H9 (cell line): ENCODE measurements at regions not wholly inside any gene's neighbourhood (a gene's known extent, or its start where the extent isn't known, plus 50 kb on each side); places are given as distances from the start of the nearest gene placed in this dataset.

ENCODE experiments used
- DNase-seq: peaks from one replicate; pipeline ENCODE4 v3.0.0-alpha.2; 2017
- H2AFZ ChIP-seq: one replicate; pipeline ENCODE4 v1.6.1; 2013; ENCODE audit warnings: mild to moderate bottlenecking, low read length, control low read depth, moderate library complexity
- H2AK5ac ChIP-seq: 2 replicates; pipeline ENCODE4 v1.6.1; 2013; ENCODE audit warnings: low read length, control low read depth, mixed read lengths; ENCODE audit not compliant: insufficient read length
- H2BK120ac ChIP-seq: one replicate; pipeline ENCODE4 v1.6.1; 2013; ENCODE audit warnings: low read depth, mild to moderate bottlenecking, low read length, control low read depth, inconsistent platforms; ENCODE audit not compliant: poor library complexity, severe bottlenecking
- H2BK12ac ChIP-seq: 2 replicates; pipeline ENCODE4 v1.6.1; 2013; ENCODE audit warnings: low read length, control low read depth, mixed read lengths, low read depth; ENCODE audit not compliant: insufficient read length
- H2BK15ac ChIP-seq: 2 replicates; pipeline ENCODE4 v1.6.1; 2013; ENCODE audit warnings: low read depth, low read length, control low read depth
- H2BK20ac ChIP-seq: one replicate; pipeline ENCODE4 v1.6.1; 2013; ENCODE audit warnings: low read depth, mild to moderate bottlenecking, low read length, control low read depth, inconsistent platforms; ENCODE audit not compliant: poor library complexity, severe bottlenecking
- H2BK5ac ChIP-seq: 2 replicates; pipeline ENCODE4 v1.6.1; 2013; ENCODE audit warnings: low read length, control low read depth, mixed read lengths; ENCODE audit not compliant: insufficient read length
- H3K14ac ChIP-seq: 2 replicates; pipeline ENCODE4 v1.6.1; 2013; ENCODE audit warnings: low read length, control low read depth; ENCODE audit not compliant: insufficient read depth
- H3K18ac ChIP-seq: 2 replicates; pipeline ENCODE4 v1.6.1; 2013; ENCODE audit warnings: low read depth, mild to moderate bottlenecking, mixed read lengths, low read length, control low read depth; ENCODE audit not compliant: insufficient read length
- H3K23ac ChIP-seq: 2 replicates; pipeline ENCODE4 v1.6.1; 2013; ENCODE audit warnings: low read length, control low read depth, mixed read lengths, low read depth; ENCODE audit not compliant: insufficient read length
- H3K23me2 ChIP-seq: 2 replicates; pipeline ENCODE4 v1.6.1; 2013; ENCODE audit warnings: low read depth, mild to moderate bottlenecking, mixed read lengths, low read length, control low read depth; ENCODE audit not compliant: insufficient read length, poor library complexity, severe bottlenecking
- H3K27ac ChIP-seq: 2 replicates; pipeline ENCODE4 v1.5.1; 2013; ENCODE audit warnings: low read length, control low read depth, mixed read lengths, low read depth; ENCODE audit not compliant: insufficient read length
- H3K27me3 ChIP-seq: 2 replicates; pipeline ENCODE4 v1.6.1; 2013; ENCODE audit warnings: low read length, control low read depth, inconsistent platforms; ENCODE audit not compliant: insufficient read depth
- H3K4ac ChIP-seq: 2 replicates; pipeline ENCODE4 v1.6.1; 2013; ENCODE audit warnings: low read depth, mild to moderate bottlenecking, control low read depth, inconsistent platforms, low read length, moderate library complexity
- H3K4me1 ChIP-seq: 2 replicates; pipeline ENCODE4 v1.6.1; 2013; ENCODE audit warnings: low read length, control low read depth, inconsistent platforms; ENCODE audit not compliant: insufficient read depth
- H3K4me2 ChIP-seq: 2 replicates; pipeline ENCODE4 v1.6.1; 2013; ENCODE audit warnings: low read length, control low read depth, mixed read lengths; ENCODE audit not compliant: insufficient read length, insufficient read depth
- H3K56ac ChIP-seq: 2 replicates; pipeline ENCODE4 v1.6.1; 2013; ENCODE audit warnings: low read depth, mild to moderate bottlenecking, mixed read lengths, low read length, control low read depth; ENCODE audit not compliant: insufficient read length
- H3K79me1 ChIP-seq: 2 replicates; pipeline ENCODE4 v1.6.1; 2013; ENCODE audit warnings: low read depth, mild to moderate bottlenecking, moderate library complexity, low read length, control low read depth, inconsistent platforms; ENCODE audit not compliant: insufficient read depth, poor library complexity, severe bottlenecking
- H3K79me2 ChIP-seq: 2 replicates; pipeline ENCODE4 v1.6.1; 2013; ENCODE audit warnings: low read length, control low read depth, inconsistent platforms; ENCODE audit not compliant: insufficient read depth
- H3K9ac ChIP-seq: 2 replicates; pipeline ENCODE4 v1.6.1; 2013; ENCODE audit warnings: low read length, control low read depth, mixed read lengths; ENCODE audit not compliant: insufficient read length; ENCODE audit errors: extremely low read depth
- H3K9me3 ChIP-seq: one replicate; pipeline ENCODE4 v1.6.1; 2013; ENCODE audit warnings: low read depth, low read length, inconsistent platforms; ENCODE audit not compliant: control insufficient read depth
- H3T11ph ChIP-seq: one replicate; pipeline ENCODE4 v1.6.1; 2013; ENCODE audit warnings: mild to moderate bottlenecking, low read length, control low read depth, inconsistent platforms
- H4K20me1 ChIP-seq: one replicate; pipeline ENCODE4 v1.6.1; 2013; ENCODE audit not compliant: control insufficient read depth, insufficient read length, insufficient read depth
- H4K5ac ChIP-seq: 2 replicates; pipeline ENCODE4 v1.6.1; 2013; ENCODE audit warnings: low read depth, mild to moderate bottlenecking, mixed read lengths, low read length, control low read depth; ENCODE audit not compliant: insufficient read length
- H4K8ac ChIP-seq: replicated peaks from 2 replicates; pipeline ENCODE4 v1.6.1; 2013; ENCODE audit warnings: low read length, control low read depth, mixed read lengths, low read depth; ENCODE audit not compliant: insufficient read length
- H4K91ac ChIP-seq: 2 replicates; pipeline ENCODE4 v1.6.1; 2013; ENCODE audit warnings: low read depth, mild to moderate bottlenecking, moderate library complexity, mixed read lengths, low read length, control low read depth; ENCODE audit not compliant: insufficient read length
- H3K27ac Mint-ChIP-seq, 3 experiments: 2 replicates in 2 of 3; 3 replicates in 1 of 3; pipeline ENCODE4 v1.8.0; 2020 to 2021; ENCODE audit warnings: mixed read lengths in 3 of 3, mild to moderate bottlenecking in 1 of 3, moderate library complexity in 1 of 3
- H3K27me3 Mint-ChIP-seq: 2 replicates; pipeline ENCODE4 v1.8.0; 2021; ENCODE audit warnings: low read depth, mild to moderate bottlenecking, moderate library complexity, mixed read lengths
- H3K36me3 Mint-ChIP-seq, 3 experiments: 2 replicates in 2 of 3; 3 replicates in 1 of 3; pipeline ENCODE4 v1.8.0; 2020 to 2021; ENCODE audit warnings: low read depth in 3 of 3, mixed read lengths in 3 of 3; ENCODE audit not compliant: insufficient read depth in 1 of 3
- H3K4me1 Mint-ChIP-seq, 2 experiments: 2 replicates each; pipeline ENCODE4 v1.8.0; 2020; ENCODE audit warnings: mixed read lengths in 2 of 2
- H3K4me3 Mint-ChIP-seq, 2 experiments: 2 replicates in 1 of 2; 3 replicates in 1 of 2; pipeline ENCODE4 v1.8.0; 2020 to 2021; ENCODE audit warnings: mild to moderate bottlenecking in 2 of 2, mixed read lengths in 2 of 2, moderate library complexity in 1 of 2
- H3K9me3 Mint-ChIP-seq, 2 experiments: 2 replicates in 1 of 2; 3 replicates in 1 of 2; pipeline ENCODE4 v1.8.0; 2020; ENCODE audit warnings: mild to moderate bottlenecking in 2 of 2, mixed read lengths in 2 of 2, moderate library complexity in 1 of 2
- CTCF ChIP-seq: fragments of 200-600 bp; sonication (generic); conservative IDR thresholded peaks from 3 replicates; pipeline ENCODE4 v1.8.0; 2021; ENCODE audit warnings: antibody characterized with exemption, mild to moderate bottlenecking

GRCh38 chr2:53381271-53381670 lies 386.3 kb upstream of the CHAC2 start:
- H2AFZ ChIP-seq, result no peak overlapping the region
- H3K23me2 ChIP-seq, result no peaks in the 10 kb centered on the region
- H3K14ac ChIP-seq, result no peak overlapping the region
- no peak for DNase-seq
- H3K9me3 Mint-ChIP-seq, result peaks cover 0 to 1% of the 10 kb centered on the region in 2 experiments; a peak in 1 of 5 replicates
- H3K4me2 ChIP-seq, result no peak overlapping the region
- no peak overlapping the region for H4K8ac ChIP-seq
- no peak overlapping the region for H3K4me3 Mint-ChIP-seq
- no peak overlapping the region for H2AK5ac ChIP-seq
- peaks cover 0 to 3% (median 0%) of the 10 kb centered on the region in 3 experiments; a peak in 1 of 7 replicates for H3K36me3 Mint-ChIP-seq
- H2BK120ac ChIP-seq, result no peak overlapping the region
- no peaks in the 10 kb centered on the region for H4K20me1 ChIP-seq
- H4K91ac ChIP-seq, result no peak overlapping the region
- no peak overlapping the region for H3K18ac ChIP-seq
- no peak overlapping the region for H2BK5ac ChIP-seq
- H3K27me3 ChIP-seq, result no peaks in the 10 kb centered on the region
- no peak overlapping the region for H2BK12ac ChIP-seq
- H3K79me2 ChIP-seq, result no peaks in the 10 kb centered on the region
- H3K27me3 Mint-ChIP-seq, result no peaks in the 10 kb centered on the region
- no peak overlapping the region for H3K27ac ChIP-seq
- no peak overlapping the region for H3K9ac ChIP-seq
- TF ChIP-seq CTCF, result no peak
- H3K9me3 ChIP-seq, result no peaks in the 10 kb centered on the region
- no peak overlapping the region for H3K23ac ChIP-seq
- no peaks in the 10 kb centered on the region for H3K4me1 ChIP-seq
- no peak overlapping the region for H3T11ph ChIP-seq
- no peak overlapping the region for H2BK15ac ChIP-seq
- H2BK20ac ChIP-seq, result no peak overlapping the region
- H4K5ac ChIP-seq, result no peak overlapping the region
- H3K4me1 Mint-ChIP-seq, result no peaks in the 10 kb centered on the region
- no peaks in the 10 kb centered on the region for H3K79me1 ChIP-seq
- no peak overlapping the region for H3K4ac ChIP-seq
- H3K27ac Mint-ChIP-seq, result no peak overlapping the region
- H3K56ac ChIP-seq, result no peak overlapping the region
